ENCODE measurements at regions not wholly inside any gene's neighbourhood (a gene's known extent, or its start where the extent isn't known, plus 50 kb on each side); places are given as distances from the start of the nearest gene placed in this dataset.

DNA sequence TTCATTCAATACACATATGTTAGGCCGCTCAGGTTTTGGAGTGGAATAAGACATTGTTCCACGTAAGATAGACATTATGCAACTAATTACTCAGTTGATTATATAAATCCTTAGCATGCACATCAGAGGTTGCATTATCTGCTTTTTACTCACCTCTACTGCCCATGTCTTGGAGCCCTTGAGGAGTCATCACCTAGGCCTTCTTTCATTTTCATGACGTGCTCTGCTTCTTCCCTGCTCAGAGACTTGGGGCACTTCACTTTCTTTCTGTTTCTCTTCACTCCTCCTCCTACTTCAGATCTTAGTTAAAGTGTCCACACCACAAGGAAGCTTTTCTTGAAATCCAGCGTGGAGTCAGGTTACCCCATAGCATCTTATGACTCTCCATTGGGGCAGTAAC lies 241.1 kb downstream of the TLR4 start:
- no peak for DNase-seq

DNA sequence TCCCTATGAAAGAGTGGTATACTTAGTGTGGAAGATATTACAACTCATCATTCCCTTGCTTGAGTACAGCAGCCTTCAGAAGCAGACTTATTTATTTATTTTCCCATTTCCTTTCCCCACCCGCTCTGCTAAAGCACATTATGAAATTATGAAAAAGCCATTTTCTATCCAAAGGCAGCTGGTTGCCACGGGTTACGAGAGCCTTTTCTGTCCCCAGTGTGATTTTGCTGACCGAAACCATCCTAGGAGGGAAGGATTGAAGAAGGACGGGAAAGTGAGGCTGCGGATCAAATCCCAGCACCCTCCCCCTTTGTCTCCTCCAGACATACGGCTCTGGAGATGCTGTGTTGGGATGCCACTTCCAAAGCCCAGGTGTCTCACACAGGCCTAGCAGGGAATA lies 246.9 kb downstream of the TLR4 start:
- DNase-seq = no peak

DNA sequence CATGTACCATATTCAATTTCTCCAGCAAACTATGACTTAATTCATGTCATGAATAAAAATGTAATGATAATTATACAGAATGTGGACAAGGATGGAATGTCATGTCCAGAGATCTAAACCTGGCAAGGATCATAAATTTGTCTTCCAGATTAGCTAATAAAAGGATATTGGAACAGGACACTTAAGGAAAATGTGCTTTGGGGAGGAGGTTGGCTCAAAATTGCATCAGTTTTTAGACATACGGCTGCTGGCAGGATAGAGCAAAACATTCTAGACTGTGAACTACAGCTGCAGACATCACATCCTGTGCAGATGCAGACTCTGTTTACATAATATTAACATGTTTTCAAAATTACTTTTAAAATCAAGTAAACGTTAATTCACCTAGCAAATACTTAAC lies 248.4 kb downstream of the TLR4 start:
- no peak for DNase-seq

DNA sequence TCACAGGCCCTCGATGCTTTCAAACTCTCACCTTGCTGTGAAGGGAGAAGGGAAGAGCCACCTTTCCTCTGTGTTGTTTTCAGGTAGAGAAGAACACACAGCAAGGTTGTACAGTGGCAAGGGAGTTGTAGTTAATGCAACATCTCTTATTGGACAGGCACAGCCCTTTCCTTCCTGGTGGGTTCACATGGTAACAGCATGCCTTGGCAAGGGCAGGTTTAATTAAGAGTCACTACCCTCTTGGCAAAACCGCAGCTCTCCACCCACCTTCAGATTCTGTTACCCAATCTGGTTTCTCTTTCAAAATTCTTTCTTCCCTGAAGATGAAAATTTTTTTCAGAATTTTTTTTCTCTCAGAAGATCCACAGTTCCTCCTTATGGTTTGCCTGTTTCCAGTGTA lies 253.1 kb downstream of the TLR4 start:
- DNase-seq = no peak

DNA sequence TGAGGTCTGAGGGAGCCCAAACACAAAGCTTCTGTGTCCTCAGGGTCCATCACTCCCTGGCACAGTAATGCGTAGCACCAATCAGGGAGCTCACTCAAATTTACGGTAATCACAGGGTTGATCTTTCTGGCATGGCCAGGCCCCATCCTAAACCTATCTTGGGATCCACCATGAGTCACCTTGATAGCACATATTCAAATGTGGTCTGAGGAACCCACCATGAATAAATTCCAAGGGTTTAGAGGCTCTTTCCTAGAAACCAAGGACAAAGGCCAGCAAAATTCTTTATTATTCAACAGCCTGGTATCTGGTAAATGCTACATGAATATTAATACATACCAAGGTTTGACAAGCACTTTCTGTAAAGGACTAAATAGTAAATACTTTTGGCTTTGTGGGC lies 254.5 kb downstream of the TLR4 start:
- no peak for DNase-seq

DNA sequence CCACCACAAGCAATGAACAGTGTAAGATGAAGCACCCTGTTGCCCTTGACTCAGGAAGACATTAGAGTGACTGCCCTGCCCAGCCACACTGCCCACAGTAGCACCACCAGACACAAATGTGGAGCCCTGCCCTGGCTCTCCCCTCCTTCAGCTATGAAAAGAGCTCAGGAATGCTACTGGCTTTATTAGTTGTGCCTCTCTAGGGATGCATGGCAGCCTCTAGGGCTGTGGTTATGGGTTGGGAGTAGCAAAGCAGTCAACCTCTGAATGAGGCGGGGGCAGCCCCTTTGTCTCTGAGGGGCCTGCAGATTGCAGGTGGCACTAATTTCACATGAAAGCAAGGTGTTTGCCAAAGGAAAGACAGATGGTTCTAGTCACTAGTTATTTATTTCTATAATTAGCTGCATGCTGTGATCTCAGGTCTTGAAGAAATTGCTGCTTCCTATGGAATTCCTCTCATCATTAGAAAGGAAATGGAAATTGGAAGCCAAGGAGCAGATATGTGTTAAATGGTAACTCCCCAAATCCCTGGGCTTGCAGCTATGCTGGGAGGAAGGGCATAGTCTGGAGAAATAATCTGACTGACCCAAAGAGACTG lies 259.4 kb downstream of the TLR4 start:
- DNase-seq = no peak

DNA sequence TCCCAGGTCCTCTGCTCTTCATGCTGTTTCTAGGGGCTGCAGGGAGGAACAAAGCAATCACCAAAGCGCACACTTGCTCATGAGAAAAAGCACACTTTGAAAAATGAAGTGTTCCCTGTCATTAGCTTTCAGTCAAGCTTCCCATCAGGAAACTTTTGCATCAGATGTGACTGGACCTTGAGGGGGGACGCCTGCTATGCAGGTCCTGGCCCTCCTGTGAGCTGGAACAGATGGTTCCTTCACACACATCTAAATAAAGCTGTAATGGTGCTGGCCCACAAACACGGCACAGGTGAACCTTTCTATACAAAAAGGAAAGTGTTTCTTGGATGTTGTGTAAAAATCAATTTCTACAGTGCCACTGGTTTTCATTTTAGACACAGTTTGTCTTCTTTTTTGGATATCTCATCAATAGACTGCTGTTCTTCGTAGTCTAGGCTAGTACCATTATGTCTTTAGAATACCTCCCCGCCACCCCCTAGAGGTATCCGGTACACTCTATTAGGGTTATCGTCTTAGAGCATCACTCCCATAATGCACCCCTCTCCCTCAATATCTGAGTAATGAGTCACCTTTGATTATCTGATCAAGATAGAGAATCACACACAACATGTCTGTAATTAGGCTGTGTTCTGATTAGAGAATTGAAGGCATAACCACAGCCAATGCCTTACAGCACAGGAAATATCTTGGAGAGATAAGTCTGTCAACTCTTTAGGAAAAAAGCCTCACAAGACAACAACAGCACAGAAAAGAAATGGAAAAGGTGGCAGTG lies 266.3 kb downstream of the TLR4 start:
- DNase-seq = no peak

DNA sequence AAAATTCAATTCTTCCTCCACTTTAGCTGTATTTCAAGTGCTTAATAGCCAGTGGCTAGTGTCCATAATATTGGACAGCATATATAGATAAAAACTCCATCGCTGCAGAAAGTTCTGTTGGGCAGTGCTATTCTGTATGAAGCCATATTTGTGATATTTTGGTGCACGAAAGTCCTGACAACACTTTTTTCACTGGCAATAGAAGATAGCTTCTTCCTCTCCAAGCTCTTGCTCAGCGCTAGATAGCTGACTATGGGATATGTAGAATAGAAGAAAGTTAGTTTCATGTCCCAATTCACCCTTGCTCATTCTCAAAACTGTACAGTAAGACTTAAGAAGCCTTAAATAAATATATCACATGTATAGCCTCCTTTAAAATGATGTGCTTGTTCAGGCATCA lies 269.9 kb downstream of the TLR4 start:
- DNase-seq = no peak

DNA sequence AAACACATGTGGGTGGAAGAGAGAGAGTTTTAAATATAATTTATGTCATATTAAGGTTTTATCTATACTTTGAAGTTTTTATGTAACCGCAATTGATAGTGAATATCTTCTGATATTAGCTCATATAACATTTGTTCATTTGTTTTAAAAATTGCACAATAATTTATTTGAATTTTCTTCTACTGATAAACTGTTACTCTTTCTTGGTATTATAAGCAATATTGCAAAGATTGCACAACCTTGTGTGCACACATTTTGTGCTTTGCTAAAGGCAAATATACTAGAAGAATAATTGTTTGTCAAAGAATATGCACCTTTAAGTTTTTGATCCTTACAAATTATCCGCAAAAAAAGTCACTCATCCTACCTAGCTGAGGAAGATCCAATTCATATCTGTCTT lies 275.7 kb downstream of the TLR4 start:
- no peak for DNase-seq

DNA sequence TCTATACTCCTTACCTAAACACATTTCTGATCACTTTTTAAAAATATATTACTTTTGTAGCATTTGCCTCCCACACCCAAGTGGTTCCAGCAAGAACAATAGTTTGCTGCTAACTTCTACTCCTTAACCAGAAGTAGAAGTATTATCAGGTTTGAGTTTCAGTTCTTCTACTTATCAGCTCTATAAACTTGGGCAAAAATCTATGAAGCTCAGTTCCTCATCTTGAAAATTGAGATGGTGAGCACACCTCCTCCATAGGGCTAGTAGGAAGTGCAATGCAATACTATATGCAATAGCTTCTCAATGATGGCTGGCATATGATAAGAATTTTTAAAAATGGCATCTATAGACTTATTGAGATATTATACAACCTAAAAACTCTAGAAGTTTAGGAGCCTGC lies 283.7 kb downstream of the TLR4 start:
- DNase-seq = no peak

DNA sequence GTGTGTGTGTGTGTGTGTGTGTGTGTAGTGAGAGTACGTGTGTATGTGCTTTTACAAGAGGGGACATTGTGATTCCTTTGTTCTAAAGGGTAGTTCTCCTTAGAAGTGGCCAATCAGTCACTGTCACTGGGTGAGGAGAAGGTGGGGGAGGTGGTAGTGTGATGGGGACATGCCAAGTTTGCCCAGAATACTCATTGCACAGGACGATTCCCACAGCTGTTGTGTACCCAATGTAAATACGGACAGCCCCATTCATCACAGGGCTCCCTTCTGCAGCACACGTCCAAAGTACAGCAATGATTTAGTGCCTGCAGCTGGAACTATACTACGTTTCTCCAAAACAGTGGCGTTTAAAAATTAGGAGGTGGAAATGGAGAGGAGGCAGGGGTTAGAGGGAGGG lies 287.8 kb downstream of the TLR4 start:
- DNase-seq = no peak

DNA sequence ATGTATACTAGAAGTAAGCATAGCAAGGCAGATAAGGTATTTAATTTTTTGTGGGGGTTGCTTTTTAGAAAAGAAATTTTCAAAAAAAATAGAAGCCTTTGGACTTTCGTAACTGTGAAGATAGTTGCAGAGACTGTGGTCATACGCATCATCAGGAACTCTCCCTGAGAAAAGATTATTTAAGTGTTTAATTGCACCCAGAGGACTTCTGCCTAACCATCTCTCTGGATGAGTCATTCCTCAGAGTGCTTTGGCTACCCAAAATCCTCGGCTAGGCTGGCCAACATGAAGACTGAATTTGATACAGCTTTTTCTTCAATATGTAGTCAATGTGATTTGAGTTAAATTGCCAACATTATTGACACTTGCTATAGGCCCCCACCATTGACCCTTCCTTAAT lies 296.4 kb downstream of the TLR4 start:
- DNase-seq = no peak

DNA sequence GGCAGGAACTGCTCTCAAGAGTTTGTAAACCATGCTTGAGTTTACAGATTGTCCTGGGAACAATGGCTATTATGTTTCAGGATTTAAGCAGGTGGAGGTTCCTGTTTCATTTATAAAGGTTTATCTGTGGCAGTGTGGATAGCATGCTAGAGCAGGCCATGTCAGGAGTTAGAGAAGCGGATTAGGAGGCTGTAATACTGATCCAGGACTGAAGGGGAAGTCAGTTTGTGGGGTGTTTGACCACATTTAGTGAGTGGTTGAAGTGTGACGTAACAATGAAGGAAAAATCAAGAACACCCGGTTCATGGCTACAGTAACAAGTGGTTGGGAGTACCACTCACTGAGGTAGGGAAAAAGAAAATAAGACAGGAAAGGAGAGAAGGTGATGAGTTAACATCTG lies 299.0 kb downstream of the TLR4 start:
- no peak for DNase-seq

DNA sequence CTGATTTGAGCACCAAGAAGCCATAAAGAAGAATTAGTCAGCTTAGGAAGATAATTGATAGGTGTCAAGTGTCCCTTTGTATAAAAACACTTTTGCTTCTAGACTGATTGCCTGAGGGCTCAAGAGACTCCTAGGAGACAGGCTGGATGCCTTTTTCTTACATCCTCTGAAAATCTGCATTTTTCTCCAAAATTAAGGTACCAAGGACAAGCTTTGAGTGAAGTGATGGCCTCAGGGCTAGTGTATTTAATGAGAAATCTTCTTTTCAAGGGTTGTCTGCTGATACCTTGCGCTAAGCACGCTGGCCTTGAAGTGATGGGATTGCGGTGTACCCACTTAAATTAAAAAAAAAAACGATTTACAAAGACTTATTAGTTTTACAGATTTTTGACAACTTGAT lies 304.0 kb downstream of the TLR4 start:
- no peak for DNase-seq

DNA sequence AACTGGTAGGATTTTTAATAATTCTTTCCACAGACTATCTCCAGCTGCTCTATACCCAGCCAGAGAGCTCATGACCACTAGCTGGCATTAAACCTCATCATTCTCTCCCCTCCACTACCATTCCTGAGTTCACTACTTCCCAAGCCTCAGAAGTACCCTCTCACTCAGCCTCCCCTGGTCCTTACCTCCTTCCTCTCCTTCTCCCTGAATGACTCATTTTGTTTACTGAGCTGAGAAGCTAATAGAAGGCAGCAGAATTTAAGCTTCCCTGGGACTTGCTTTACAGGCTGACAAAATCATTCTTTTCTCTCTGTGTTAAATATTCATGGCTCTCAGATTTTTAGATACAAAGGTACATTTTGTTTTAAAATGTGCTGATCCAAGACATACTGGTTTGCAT lies 305.4 kb downstream of the TLR4 start:
- no peak for DNase-seq

DNA sequence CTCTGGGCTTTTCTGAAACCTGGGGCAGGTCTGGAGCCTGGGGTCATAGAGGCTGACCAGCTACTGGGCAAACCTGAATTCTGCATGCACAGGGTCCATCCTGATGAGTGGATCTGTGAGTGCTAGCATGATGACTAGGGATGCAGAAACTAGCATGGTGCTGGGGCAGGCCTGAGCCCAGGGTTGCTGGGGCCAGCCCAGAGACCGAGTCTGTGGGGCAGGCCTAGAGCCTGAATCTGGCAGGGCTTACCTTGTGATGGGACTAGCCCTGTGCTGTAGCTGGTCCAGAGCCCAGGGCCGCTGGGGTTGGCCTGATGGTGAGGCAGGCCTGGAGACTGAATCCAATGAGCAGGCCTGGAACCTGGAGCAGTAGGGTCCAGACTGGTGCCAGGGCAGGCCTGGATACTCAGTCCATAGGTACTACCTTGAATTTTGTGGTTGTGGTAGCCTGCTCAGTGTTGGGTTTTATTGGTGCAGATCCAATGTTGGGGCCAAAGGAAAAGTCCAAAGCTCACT lies 313.5 kb downstream of the TLR4 start:
- no peak for DNase-seq

DNA sequence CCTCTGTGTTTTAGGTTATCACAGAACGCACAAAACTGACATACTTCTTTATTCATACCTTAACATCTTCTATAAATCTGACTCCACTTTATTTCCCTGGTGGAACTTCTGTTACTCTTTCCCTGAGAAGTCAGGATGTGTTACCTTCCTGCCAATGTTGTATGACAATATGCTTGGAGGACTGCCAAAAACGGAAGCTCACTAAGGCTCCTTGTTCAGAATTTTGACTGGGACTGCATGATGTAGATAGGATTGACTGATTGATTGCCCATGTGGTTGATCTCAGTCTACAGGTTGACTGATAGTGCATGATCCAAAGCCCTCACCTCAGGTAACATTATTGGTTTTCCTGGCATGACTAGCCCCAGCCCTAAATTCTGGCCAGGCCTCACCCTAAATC lies 319.4 kb downstream of the TLR4 start:
- DNase-seq = no peak

DNA sequence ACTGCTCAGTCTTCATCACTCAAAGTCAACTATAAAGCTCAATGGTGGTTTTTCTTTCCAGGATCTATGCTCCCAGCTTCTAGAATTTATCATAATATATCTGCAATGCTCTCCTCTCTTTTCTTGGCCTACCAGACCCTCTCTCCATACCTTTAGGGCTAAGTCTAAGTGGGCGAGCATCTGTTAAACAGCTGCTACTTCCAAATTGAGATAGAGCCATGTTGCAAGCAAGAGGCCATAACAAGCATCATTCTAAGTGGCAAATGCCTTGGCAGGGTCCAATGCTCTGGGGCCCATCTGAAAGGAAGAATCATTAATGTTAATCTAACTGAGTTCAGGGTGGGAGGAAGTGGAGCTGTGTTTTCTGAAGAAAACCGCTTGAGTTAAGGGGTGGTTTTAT lies 324.0 kb downstream of the TLR4 start:
- DNase-seq = no peak

DNA sequence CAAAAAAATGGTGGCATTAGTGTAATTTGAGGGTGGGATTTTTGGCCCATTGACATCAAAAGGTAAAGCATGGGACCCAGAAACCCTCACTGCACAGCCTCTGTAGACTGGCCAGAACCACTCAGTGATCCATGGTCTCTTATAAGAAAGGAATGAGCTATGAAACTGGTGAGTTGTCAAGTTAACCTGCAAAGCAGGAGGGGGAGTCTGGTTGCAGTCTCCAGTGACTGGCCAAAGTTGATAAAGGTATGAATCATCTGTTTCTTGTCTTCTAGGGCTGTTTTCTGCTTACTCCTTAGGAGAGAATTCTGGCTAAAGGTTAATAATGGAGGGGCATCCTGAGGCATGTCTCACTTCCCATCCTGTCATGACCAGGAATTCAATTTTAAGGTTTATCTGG lies 325.2 kb downstream of the TLR4 start:
- no peak for DNase-seq

DNA sequence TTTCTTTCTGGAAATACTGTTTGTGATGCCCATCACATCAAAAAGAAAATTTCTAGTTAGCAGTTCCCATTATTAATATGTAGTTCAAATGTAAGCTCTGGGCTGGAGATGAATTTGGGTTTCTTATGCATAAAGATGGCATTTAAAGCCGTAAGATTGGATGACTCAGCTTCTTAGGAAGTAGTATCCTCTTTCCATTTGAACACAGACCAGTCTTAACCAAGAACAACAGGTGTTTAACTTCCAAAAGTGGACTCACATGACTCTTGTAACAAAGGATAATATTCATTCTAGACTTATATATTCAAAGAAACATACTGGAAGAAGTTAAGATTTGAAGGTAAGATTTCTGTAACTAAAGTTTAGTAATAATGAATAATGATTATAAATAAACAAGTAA lies 330.5 kb downstream of the TLR4 start:
- DNase-seq = no peak

DNA sequence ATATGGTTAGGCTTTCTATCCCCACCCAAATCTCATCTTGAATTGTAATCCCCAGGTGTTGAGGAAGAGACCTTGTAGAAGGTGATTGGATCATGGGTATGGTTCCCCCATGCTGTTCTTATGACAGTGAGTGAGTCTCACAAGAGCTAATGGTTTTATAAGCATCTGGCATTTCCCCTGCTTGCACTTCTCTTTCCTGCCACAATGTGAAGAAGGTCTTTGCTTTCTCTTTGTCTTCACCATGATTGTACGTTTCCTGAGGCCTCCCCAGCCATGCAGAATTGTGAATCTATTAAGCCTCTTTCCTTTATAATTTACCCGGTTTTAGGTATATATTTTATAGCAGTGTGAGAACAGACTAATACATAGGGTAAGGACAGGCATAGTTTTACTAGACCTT lies 334.5 kb downstream of the TLR4 start:
- no peak for DNase-seq

DNA sequence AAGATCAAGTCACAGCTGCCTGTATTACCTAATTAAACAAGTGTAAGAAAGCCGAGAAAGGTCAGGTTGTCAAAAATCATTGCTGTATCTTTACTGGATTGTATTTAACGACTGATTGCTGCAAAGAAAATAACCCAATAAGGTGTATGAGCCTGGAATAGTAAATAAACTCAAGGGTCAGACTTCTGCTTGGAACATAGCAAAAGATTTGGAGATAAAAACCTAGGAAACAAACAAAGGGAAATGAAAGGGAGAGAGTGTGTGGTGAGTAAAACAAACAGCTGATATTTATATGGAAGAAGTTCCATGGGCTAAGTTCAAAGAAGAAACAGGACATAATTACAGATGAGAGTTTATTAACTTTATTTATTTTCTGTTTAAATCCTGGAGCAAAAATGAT lies 354.0 kb downstream of the TLR4 start:
- no peak for DNase-seq

DNA sequence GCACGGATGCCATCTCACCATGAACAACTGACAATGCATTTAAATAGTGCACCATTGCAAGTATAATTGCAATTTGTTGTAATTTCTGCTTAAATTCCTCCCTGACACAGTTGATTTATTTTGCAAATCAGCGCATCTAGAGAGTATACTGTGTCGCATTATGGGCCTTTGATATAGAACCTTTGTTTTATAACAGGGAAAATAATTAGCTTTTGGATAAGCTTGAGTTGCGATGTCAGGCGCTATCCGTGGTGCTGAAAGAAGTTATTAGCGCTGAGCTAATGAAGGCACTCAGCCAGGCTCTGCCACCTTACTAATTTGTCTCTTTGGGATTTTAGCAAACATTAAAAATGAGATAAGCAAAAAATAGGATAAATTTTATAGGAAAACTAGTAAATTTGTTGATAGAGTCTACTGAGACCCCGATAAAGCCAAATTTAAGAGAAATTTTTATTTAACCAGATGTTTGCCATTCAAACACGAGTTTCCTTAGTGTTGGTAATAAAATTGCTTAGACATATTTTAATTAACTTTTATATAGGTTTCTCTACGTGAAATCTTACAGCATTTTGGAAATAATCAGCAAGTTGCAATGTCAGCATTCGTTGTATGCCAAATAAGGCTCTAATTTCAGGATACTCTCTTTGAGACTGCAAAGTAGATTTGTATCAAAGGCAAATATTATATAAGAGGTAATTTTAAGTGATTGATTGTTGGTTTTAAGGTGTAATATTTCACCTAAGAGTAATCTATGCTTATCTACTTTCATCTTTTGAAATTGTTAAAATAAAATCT lies 355.5 kb downstream of the TLR4 start:
- DNase-seq = no peak

DNA sequence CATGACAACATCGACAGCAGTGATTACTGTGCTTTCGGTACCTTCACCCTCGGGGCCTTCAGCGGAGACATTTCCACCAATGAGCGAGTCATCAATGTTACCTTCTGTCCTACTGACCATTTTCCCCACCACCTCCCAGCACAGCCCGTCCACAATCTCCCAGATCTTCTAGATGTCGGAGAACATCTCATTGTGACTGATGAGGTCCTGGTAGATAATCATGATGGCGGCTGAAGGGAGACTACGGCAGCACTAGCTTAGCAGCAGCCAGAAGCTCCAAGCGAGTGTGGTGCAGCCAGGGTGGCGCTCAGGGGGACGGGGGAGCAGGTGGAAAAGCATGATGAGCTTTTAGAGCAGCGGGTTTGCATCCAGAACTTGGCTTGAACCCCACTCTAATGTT lies 379.0 kb downstream of the TLR4 start:
- DNase-seq = no peak

All from left hindlimb (tissue), 1 donor.